22Rv1 (cell line): ENCODE measurements at regions not wholly inside any gene's neighbourhood (a gene's known extent, or its start where the extent isn't known, plus 50 kb on each side); places are given as distances from the start of the nearest gene placed in this dataset.

Experiments used
- CTCF ChIP-seq: fragments of 450-650 bp; IDR thresholded peaks from 2 replicates; pipeline ENCODE4 v1.5.1; 2017; ENCODE audit warnings: mild to moderate bottlenecking
- ZFX ChIP-seq: fragments of 450-650 bp; IDR thresholded peaks from 2 replicates; pipeline ENCODE4 v1.6.1; 2017; ENCODE audit warnings: antibody characterized with exemption, borderline replicate concordance

GRCh38 chr5:35324679-35325078 lies 94.4 kb upstream of the PRLR start:
- TF ChIP-seq CTCF, result no peak
- no peak for TF ChIP-seq ZFX
